ENCODE measurements at regions not wholly inside any gene's neighbourhood (a gene's known extent, or its start where the extent isn't known, plus 50 kb on each side); places are given as distances from the start of the nearest gene placed in this dataset.

DNA sequence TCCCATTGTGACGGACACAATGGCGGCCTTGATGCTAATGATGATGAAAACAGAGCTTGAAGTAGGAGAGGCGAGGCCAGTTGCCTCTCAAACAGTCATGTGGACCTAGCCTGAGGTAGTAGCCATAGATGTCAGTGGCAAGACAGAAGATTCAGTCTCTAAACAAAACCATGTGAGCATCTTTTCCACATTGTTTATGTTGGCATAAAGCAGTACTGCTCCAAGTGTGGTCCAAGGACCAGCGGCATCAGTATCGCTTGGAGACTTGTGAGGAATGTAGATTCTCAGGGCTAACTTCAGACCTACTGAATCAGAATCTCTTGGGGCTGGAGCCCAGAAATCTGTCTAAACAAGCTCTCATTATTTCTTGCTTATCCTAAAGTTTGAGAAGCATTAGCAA lies 312.8 kb upstream of the JAG1 start:
- H3K79me2 ChIP-seq (ENCODE audit: insufficient read depth, low read length) = no peaks in the 10 kb centered on the region
- H3K27me3 ChIP-seq (ENCODE audit: insufficient read depth, low read length) = no peaks in the 10 kb centered on the region
- H3K9me2 ChIP-seq (ENCODE audit: insufficient read depth) = no peaks in the 10 kb centered on the region
- ATAC-seq = no peak
- no peaks in the 10 kb centered on the region for H3K9me3 ChIP-seq (ENCODE audit: control insufficient read depth in 1 of 2, insufficient read depth in 1 of 2, low read depth in 1 of 2, low read length in 2 of 2)
- ChIA-PET POLR2A (no interaction called here), RAD21 (ENCODE audit: low non-redundant PET in 1 of 2, low total read pairs in 2 of 2, uncharacterized antibody in 2 of 2, unreplicated experiment in 2 of 2) (no interaction called here), CTCF (no interaction called here)
- no peak overlapping the region for H2AFZ ChIP-seq (ENCODE audit: low read depth, low read length, poor library complexity, severe bottlenecking)
- intact Hi-C loops (cut with micrococcal nuclease) = no loop called here
- no peak overlapping the region for H3K9ac ChIP-seq (ENCODE audit: low read length)
- no peaks in the 10 kb centered on the region; a peak in 1 of 4 replicates for H3K36me3 ChIP-seq (ENCODE audit: control insufficient read depth in 1 of 2, insufficient read depth in 2 of 2, low read length in 2 of 2)
- no peak overlapping the region for H3K4me2 ChIP-seq (ENCODE audit: low read length)
- H3K4me3 ChIP-seq (replicated peaks in 1 of 2; ENCODE audit: low read depth in 1 of 2, low read length in 2 of 2) = no peak overlapping the region
- no peaks in the 10 kb centered on the region for H3K4me1 ChIP-seq (ENCODE audit: control insufficient read depth in 1 of 2, insufficient read depth in 2 of 2, low read length in 2 of 2)
- H4K20me1 ChIP-seq (ENCODE audit: insufficient read depth) = no peaks in the 10 kb centered on the region
- no peak for DNase-seq (ENCODE audit: low read depth, low spot score)
- H3K27ac ChIP-seq (ENCODE audit: low read depth, low read length) = no peak overlapping the region
- no TSS peak for BruUV-seq (replicated peaks)
- TF ChIP-seq CEBPB (IDR thresholded peaks at IDR 0.05; ENCODE audit: low read depth) (no peak), SP1 (IDR thresholded peaks at IDR 0.05; ENCODE audit: low read depth) (no peak), SRF (IDR thresholded peaks at IDR 0.05; ENCODE audit: low read depth) (no peak), POLR2A (IDR thresholded peaks at IDR 0.05; ENCODE audit: borderline replicate concordance, extremely low read depth, insufficient read depth, insufficient read length) (no peak), POLR2AphosphoS5 (IDR thresholded peaks at IDR 0.05; ENCODE audit: low read depth, low read length) (no peak), FOSL1 (IDR thresholded peaks at IDR 0.05; ENCODE audit: low read depth) (no peak), RAD21 (IDR thresholded peaks at IDR 0.05; ENCODE audit: low read depth) (no peak), JUND (IDR thresholded peaks at IDR 0.05) (no peak)
- TF ChIP-seq, protein P1, sequence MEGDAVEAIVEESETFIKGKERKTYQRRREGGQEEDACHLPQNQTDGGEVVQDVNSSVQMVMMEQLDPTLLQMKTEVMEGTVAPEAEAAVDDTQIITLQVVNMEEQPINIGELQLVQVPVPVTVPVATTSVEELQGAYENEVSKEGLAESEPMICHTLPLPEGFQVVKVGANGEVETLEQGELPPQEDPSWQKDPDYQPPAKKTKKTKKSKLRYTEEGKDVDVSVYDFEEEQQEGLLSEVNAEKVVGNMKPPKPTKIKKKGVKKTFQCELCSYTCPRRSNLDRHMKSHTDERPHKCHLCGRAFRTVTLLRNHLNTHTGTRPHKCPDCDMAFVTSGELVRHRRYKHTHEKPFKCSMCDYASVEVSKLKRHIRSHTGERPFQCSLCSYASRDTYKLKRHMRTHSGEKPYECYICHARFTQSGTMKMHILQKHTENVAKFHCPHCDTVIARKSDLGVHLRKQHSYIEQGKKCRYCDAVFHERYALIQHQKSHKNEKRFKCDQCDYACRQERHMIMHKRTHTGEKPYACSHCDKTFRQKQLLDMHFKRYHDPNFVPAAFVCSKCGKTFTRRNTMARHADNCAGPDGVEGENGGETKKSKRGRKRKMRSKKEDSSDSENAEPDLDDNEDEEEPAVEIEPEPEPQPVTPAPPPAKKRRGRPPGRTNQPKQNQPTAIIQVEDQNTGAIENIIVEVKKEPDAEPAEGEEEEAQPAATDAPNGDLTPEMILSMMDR (IDR thresholded peaks at IDR 0.05 in 2 of 3, conservative IDR thresholded peaks at IDR 0.05 in 1 of 3; ENCODE audit: borderline replicate concordance in 1 of 3, insufficient read depth in 1 of 3, low read depth in 2 of 3, low read length in 2 of 3) = no peak
- TF ChIP-seq, protein P2, sequence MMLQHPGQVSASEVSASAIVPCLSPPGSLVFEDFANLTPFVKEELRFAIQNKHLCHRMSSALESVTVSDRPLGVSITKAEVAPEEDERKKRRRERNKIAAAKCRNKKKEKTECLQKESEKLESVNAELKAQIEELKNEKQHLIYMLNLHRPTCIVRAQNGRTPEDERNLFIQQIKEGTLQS (IDR thresholded peaks at IDR 0.05) = no peak
